Nephron progenitor cell (in vitro differentiated cells): ENCODE measurements at regions not wholly inside any gene's neighbourhood (a gene's known extent, or its start where the extent isn't known, plus 50 kb on each side); places are given as distances from the start of the nearest gene placed in this dataset.
"Not testable (repeated sequence)": the region's sequence is repeated elsewhere in the genome, so short reads cannot be mapped to it uniquely, and the experiment has no call there.

Experiments
- DNase-seq: peaks from one replicate; pipeline ENCODE4 v3.0.0; 2021
- H3K27ac Mint-ChIP-seq: 2 replicates; pipeline ENCODE4 v1.8.0; 2021; ENCODE audit warnings: mild to moderate bottlenecking, moderate library complexity, mixed read lengths
- H3K27me3 Mint-ChIP-seq: 2 replicates; pipeline ENCODE4 v1.8.0; 2021; ENCODE audit warnings: mild to moderate bottlenecking, low read depth, mixed read lengths; ENCODE audit not compliant: poor library complexity
- H3K36me3 Mint-ChIP-seq: 2 replicates; pipeline ENCODE4 v1.8.0; 2021; ENCODE audit warnings: low read depth, mixed read lengths
- H3K4me1 Mint-ChIP-seq: 2 replicates; pipeline ENCODE4 v1.8.0; 2021; ENCODE audit warnings: mixed read lengths
- H3K4me3 Mint-ChIP-seq: 2 replicates; pipeline ENCODE4 v1.8.0; 2021; ENCODE audit warnings: mild to moderate bottlenecking, moderate library complexity, mixed read lengths
- H3K9me3 Mint-ChIP-seq: 2 replicates; pipeline ENCODE4 v1.8.0; 2021; ENCODE audit warnings: mild to moderate bottlenecking, moderate library complexity, mixed read lengths
- TF ChIP-seq, protein P1 (sequence below): fragments of 200-600 bp; sonication (generic); IDR thresholded peaks from 2 replicates; pipeline ENCODE4 v1.5.0; 2021; ENCODE audit warnings: antibody characterized with exemption

DNA sequence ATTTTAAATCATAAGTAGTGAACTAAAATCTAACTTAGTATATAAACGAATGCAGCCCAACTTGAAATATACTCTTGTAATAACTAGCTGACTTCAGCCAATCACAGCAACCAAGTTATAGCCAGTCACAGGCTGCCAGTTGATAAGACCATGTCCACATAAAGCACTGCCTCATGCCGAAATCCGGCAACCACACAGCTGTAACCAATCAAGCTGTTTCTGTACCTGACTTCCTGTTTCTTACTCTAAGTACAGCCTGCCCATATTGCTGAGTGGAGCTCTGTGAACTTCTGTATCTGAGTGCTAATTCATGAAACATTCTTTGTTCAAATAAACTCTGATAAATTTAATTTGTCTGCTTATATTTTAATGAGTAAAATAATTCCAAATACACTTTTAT is 805.3 kb upstream of the EPHA5 start:
- Mint-ChIP-seq H3K4me1 (no peaks in the 10 kb centered on the region), H3K27ac (no peak overlapping the region), H3K9me3 (peaks cover 8% of the 10 kb centered on the region), H3K36me3 (peaks cover 4% of the 10 kb centered on the region), H3K27me3 (no peaks in the 10 kb centered on the region), H3K4me3 (no peak overlapping the region)
- no peak for DNase-seq
- TF ChIP-seq, protein P1, sequence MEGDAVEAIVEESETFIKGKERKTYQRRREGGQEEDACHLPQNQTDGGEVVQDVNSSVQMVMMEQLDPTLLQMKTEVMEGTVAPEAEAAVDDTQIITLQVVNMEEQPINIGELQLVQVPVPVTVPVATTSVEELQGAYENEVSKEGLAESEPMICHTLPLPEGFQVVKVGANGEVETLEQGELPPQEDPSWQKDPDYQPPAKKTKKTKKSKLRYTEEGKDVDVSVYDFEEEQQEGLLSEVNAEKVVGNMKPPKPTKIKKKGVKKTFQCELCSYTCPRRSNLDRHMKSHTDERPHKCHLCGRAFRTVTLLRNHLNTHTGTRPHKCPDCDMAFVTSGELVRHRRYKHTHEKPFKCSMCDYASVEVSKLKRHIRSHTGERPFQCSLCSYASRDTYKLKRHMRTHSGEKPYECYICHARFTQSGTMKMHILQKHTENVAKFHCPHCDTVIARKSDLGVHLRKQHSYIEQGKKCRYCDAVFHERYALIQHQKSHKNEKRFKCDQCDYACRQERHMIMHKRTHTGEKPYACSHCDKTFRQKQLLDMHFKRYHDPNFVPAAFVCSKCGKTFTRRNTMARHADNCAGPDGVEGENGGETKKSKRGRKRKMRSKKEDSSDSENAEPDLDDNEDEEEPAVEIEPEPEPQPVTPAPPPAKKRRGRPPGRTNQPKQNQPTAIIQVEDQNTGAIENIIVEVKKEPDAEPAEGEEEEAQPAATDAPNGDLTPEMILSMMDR: no peak

- DNase-seq: no peak
- Mint-ChIP-seq H3K27ac (no peak overlapping the region), H3K4me1 (no peaks in the 10 kb centered on the region), H3K36me3 (no peaks in the 10 kb centered on the region), H3K4me3 (no peak overlapping the region), H3K9me3 (peaks cover 14% of the 10 kb centered on the region), H3K27me3 (no peaks in the 10 kb centered on the region)
- TF ChIP-seq, protein P1: no peak
Measured at GRCh38 chr4:66465111-66465510, 794.8 kb upstream of the EPHA5 start.

DNA sequence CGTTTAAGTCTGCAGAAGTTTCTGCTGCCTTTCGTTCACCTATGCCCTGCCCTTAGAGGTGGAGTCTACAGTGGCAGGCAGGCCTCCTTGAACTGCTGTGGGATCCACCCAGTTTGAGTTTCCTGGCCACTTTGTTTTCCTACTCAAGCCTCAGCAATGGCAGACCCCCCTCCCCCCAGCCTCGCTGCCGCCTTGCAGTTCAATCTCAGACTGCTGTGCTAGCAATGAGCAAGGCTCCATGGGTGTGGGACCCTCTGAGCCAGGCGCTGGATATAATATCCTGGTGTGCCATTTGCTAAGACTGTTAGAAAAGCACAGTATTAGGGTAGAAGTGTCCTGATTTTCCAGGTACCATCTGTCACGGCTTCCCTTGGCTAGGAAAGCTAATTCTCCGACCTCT is 792.6 kb upstream of the EPHA5 start:
- H3K9me3 Mint-ChIP-seq: peaks cover 24% of the 10 kb centered on the region
- not testable (repeated sequence) for H3K4me1 Mint-ChIP-seq, H3K36me3 Mint-ChIP-seq, H3K4me3 Mint-ChIP-seq, H3K27ac Mint-ChIP-seq, DNase-seq, H3K27me3 Mint-ChIP-seq

- Mint-ChIP-seq H3K36me3 (no peaks in the 10 kb centered on the region), H3K4me3 (no peak overlapping the region), H3K9me3 (peaks cover 1% of the 10 kb centered on the region), H3K27ac (no peak overlapping the region), H3K27me3 (no peaks in the 10 kb centered on the region), H3K4me1 (no peaks in the 10 kb centered on the region)
- DNase-seq: no peak
- TF ChIP-seq, protein P1: no peak
Measured at GRCh38 chr4:66451741-66452140, 781.5 kb upstream of the EPHA5 start.

DNA sequence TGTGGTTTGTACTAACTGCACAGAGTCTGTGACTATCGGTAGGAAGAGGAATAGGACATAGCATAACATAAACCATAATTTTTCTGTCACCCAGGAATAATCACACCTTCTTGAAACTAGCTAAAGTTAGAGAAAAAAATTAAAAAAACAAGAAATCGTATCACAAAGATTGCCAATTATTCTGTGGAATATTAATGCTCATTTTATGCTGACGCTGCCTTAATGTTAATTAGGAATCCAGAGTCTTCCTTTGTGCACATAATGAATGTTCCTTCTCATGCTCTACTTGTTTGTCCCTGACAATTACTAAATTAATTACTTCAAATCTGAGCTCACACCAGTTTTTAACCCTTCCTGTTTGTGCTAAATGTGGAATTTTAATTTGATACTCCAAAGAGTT is 772.7 kb upstream of the EPHA5 start:
- TF ChIP-seq, protein P1: no peak
- H3K9me3 Mint-ChIP-seq: no peaks in the 10 kb centered on the region
- no peaks in the 10 kb centered on the region for H3K27me3 Mint-ChIP-seq
- no peak for DNase-seq
- H3K4me3 Mint-ChIP-seq: no peak overlapping the region
- no peak overlapping the region for H3K27ac Mint-ChIP-seq
- no peaks in the 10 kb centered on the region for H3K36me3 Mint-ChIP-seq
- peaks cover 10% of the 10 kb centered on the region for H3K4me1 Mint-ChIP-seq

- H3K27me3 Mint-ChIP-seq: no peaks in the 10 kb centered on the region
- TF ChIP-seq, protein P1: no peak
- H3K9me3 Mint-ChIP-seq: no peaks in the 10 kb centered on the region
- no peak for DNase-seq
- H3K4me3 Mint-ChIP-seq: no peak overlapping the region
- H3K4me1 Mint-ChIP-seq: peaks cover 10% of the 10 kb centered on the region
- no peaks in the 10 kb centered on the region for H3K36me3 Mint-ChIP-seq
- H3K27ac Mint-ChIP-seq: no peak overlapping the region
Measured at GRCh38 chr4:66439508-66439907, 769.2 kb upstream of the EPHA5 start.

- TF ChIP-seq, protein P1: no peak
- no peak overlapping the region for H3K27ac Mint-ChIP-seq
- H3K9me3 Mint-ChIP-seq: no peaks in the 10 kb centered on the region
- DNase-seq: no peak
- no peaks in the 10 kb centered on the region for H3K4me1 Mint-ChIP-seq
- H3K27me3 Mint-ChIP-seq: no peaks in the 10 kb centered on the region
- H3K4me3 Mint-ChIP-seq: no peak overlapping the region
- H3K36me3 Mint-ChIP-seq: no peaks in the 10 kb centered on the region
Measured at GRCh38 chr4:66433706-66434105, 763.4 kb upstream of the EPHA5 start.
